HG02678 (cell line): ENCODE measurements at regions not wholly inside any gene's neighbourhood (a gene's known extent, or its start where the extent isn't known, plus 50 kb on each side); places are given as distances from the start of the nearest gene placed in this dataset.

Experiments used
- ATAC-seq: cut with Tn5 transposase; IDR thresholded peaks from one replicate; pipeline ENCODE4 v1.9.1; 2021; ENCODE audit warnings: mild to moderate bottlenecking, moderate library complexity; ENCODE audit not compliant: unreplicated experiment

DNA sequence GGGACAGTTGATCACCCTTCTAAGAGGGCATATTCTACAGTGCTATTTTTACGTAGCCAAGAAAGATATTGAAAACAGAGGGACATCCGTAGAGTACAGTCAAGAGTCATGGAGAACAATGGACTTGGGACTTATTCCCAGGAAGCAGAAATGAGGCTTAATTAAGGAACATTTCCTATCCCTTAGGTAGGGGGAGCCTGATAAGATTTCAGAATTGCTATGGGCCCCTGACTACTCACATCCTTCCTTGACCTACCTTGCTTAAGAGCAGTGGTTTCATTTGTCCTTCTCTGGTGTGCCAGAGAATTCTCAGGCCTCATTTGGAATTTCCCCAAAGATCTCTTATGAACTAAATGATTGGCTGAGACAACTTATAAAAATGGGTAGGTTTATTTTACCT is 189.5 kb upstream of the DTNBP1 start:
- no peak for ATAC-seq

DNA sequence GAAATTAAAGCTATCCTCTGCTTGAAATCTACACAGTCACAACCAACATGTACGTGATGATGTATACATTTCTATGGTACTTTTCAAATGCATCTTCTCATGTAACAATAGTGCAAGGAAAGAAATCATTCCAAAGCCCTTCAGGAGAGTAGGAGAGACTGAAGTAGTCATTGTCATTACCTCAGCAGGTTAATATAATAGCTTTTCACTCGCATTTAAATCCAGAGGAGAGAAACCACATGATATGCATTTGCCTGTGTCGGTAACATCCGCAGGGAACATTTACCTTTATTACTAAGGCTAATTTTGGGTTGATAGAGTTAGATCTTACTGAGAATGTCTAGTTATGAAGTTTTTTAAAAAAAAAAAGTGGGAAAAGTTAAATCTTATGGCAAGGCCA is 186.6 kb upstream of the DTNBP1 start:
- no peak for ATAC-seq

DNA sequence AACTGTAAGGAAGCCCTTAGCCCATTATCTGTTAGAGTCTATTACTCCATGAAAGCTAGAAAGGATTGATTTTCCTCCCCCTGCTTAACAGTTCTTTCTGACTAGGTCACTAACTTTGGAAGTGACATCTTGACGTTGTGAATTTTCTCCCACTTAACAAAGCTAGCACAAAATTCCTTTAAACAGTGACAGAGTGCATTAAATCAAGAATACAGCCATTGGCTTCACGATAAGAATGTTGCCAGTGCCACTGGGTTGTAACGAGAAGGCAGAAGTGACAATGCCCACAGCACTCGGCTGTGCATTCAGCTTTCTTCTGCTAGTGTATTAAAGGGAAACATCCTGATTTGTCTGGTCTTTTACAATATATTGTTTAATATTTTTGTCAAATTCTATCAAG is 182.7 kb upstream of the DTNBP1 start:
- no peak for ATAC-seq

DNA sequence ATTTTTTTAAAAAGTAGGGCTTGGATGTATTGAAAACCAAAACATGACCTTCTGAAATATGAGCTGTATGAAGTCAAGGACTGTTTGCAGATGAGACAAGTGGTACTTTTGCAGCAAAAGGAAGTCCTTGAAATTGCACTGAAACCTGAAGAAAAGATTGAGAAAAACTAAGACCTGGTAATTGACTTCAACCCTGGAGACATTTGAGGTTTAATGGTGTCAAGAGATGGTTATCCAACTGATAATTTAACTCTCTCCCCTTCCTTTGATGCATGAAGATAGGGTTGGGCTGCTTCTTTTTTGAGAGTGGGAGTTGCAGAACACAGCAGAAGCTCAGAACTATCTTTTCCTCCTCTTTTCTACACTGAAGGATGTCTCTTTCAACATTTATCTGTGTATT is 180.9 kb upstream of the DTNBP1 start:
- ATAC-seq, result no peak

DNA sequence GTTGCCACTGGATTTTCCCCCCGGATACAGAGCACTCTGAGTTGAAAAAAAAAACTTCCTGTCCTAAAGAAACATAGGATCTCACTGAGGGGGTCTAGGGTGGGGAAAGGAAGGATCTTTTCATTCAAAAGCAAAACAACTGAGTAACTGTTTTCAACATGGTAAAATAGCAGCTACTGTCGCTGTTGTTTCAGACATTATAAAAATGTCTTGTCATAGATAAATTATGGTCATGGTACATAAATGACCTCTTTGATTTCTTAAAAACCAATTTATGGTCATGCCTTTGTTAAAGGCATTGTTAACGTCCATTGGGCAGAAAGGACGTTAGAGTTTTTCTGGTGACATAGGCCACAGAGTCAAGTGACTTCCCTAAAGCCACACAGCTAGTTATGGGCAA is 180.4 kb upstream of the DTNBP1 start:
- no peak for ATAC-seq

DNA sequence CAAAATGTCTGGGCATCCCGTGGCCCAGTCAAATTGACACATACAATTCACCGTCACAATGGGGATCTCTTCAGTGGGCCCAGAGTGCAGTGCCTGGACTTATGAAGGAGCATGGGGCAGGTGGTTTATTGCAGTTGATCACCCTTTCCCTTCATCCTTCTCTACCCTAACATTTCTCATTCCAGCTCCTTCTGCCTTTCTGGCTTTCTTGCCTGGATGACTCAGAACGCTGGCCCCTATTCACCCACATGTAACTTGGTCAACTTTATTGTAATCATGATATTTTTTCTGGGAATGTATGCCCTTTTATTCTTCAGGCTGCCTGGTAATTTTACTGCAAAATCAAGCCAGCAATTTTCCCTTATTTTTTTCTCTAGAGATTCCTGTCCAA is 179.9 kb upstream of the DTNBP1 start:
- no peak for ATAC-seq

DNA sequence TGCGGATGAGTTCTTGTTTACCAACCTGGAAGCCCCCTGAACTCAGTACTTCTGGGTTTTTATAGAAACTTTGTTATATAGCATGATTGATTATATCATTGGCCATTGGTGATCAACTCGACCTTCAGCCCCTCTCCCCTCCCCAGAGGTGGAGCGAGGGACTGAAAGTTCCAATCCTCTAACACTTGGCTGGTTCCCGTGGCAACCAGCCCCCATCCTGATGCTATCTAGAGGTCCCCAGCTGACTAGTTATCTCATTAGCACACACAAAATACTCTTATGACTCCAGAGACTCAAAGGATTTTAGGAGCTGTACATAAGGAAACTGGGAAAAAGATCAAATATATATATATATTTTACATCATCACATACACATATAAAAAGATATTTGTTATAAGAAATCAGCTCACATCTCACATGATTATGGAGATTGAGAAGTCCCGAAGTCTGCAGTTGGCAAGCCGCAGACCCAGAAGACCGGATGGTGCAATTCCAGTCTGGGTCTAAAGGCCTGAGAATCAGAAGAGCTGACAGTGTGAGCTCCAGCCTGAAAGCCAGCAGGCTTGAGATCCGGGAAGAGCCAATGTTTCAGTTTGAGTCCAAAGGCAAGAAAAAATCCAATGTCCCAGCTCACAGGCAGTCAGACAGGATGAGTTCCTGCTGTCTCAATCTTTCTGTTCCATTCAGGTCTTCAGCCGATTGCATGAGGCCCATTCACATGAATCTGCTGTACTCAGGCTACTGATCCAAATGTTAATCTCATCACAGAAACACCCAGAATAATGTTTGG is 179.3 kb upstream of the DTNBP1 start:
- no peak for ATAC-seq

DNA sequence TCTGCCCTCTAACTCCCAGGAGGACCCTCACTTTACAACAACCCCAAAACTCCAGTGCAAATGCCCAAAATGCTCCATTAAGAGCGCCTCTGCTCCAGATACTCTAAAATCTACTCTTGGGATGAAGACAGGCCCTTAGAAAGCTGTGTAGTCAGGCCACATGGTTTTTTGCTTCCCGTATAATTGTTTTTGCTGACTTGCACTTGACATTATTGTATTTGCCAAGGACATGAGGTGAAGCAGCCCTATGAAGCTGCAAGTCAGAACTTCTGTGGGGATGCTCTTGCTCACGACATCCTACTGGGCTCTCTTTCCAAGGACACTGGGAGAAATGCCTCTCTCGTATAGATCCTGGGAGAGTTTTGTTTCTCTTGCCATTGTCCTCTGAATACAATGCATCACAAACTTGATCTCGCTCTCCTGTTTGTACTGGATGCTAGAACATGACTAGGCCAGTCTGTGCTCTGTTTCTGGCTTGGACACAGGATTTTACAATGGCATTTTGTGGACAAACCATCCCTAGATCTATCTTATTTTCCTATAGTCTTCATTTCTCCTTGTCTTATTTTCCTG is 177.2 kb upstream of the DTNBP1 start:
- ATAC-seq, result no peak

DNA sequence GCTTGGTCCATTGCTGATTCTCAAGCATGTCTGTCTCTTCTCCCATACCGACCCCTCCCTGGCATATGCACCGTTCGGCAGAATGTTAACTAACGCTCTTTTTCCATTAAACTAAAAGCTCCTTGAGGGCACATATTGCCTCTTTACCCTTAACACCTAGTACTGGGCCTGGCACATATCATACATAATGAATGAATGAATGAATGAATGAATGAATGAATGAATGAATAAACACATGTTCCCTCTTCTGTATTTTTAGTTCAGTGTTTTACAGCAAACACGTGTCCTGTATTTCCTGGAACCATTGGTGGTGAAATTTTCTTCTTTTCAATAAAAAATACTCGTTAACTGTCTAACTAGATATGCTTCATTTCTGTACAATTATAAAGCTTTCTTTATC is 174.4 kb upstream of the DTNBP1 start:
- no peak for ATAC-seq

DNA sequence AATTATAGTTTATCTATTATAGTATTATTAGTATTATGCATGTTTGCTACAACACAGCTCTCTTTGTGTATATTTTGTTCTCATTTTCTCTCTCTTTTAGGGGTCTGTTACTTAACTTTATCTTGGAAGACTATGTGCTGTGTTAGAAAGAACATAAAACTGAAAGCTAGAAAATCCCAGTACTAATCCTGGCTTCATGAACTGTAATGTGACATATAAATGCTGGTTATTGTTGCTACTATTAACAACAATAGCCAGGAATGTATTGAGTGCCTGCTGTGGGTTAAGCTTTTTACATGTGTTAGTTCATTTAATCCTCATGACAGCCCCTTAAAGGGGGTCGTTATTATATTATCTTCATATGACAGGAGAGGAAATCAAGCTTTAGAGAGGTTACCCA is 170.0 kb upstream of the DTNBP1 start:
- ATAC-seq, result no peak

DNA sequence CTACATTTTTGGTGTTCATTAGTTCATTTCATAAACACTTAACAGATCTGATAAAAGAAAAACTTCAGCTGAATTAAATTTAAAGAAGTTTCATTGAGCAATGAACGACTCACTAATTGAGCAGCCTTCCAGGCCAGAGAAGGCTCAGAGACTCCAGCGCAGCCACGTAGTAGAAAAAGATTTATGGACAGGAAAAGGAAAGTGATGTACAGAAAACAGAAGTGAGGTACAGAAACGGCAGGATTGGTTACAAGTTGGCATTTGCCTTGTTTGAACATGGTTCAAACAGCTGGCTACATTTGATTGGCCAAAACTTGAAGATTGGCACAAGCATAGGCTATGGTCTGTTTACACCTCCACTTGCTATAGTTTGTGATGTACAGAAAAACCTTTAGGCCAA is 166.3 kb upstream of the DTNBP1 start:
- ATAC-seq, result no peak

DNA sequence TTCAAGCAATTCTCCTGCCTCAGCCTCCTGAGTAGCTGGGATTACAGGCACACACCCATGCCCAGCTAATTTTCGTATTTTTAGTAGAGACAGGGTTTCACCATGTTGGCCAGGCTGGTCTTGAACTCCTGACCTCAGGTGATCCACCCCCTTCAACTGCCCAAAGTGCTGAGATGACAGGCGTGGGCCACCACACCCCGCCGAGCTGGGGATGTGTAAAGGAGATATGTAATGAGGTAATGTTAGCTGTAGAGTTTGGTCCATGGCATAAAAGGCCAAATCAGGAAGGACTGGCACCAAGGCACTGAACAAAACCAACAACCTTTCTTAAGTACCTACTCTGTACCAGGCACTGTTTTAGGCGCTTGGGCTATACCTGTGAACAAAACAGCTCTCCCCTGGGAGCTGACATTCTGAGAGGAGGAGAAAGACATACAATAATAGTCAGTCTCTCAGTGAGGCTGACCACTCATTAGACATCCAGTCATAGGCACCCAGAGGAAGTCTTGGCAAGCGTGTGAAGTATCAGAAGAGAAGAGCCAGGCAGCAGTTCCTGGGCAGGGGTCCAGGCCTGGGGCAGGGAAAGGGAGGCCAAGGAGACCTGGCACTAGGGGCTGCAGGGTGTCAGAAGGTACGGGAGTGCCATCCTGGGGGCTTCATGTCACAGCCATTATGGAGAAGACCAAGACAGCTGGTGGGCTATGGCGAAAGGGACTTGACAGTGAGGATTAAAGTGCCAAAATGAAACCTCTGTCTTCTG is 164.8 kb upstream of the DTNBP1 start:
- ATAC-seq, result no peak

DNA sequence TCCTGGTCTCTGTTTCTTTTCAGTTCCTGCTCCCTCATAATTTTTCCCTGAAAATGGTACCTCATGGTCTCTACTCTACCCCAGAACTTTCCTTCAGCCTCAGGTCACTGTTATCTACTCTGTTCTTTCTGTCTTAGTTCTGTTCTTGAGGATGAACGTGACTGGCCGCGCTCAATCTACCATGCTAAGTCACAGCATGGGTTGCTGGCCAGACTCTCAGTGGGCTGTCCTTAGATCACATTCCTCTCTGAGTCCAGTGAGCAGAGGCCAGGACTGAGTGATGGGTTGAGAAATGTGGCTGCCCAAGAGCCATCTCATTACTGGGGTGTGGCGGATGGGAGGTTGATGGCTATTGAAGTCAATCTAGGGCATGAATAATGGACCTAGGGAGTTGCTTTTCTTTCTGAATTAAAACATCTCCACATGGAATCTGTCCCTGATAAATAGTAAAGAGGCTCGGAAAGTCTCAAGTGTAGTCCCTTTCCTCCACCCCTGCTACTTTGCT is 164.0 kb upstream of the DTNBP1 start:
- ATAC-seq, result no peak

DNA sequence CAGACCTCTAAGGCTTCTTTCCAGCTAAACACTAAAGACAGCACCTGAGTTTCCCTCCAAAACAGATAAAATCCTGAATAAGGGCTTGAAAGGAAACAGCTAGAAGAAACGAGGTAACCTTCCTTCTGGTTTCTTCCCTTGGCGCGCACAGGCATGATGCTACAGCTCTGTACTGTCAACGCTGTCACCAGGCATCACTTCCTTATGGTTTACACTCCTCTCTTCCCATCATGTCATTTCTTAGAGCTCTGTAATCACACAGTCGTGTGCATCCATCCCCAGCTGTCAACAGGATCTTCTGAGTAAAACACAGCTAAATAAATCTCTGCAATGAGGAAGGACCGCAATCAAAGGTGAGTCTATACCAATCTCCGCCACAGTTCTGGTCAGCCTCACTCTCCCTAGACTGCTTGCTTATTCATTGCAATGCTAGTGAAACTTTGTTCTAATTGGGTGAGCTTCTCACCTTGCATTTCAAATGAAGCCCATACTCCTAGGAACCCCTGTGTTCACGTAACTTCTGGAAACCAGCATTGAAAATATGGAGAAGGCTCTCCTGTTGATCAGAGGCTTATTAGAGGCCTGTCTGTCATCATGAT is 162.6 kb upstream of the DTNBP1 start:
- ATAC-seq, result no peak

DNA sequence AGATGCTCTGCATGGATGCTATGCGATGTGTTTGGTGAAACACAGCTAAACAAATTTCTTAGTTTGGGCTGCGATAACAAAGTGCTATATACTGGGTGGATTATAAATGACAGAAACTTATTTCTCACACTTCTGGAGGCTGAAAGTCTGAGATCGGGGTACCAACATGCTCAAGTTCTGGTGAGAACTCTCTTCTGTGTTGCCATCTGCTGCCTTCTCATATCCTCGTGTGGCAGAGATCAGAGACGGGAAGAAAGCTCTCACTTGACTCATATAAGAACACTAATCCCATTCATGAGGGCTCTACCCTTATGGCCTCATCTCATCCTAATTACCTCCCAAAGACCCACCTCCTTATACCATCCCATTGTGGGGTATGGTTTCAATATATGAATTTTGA is 162.0 kb upstream of the DTNBP1 start:
- no peak for ATAC-seq

DNA sequence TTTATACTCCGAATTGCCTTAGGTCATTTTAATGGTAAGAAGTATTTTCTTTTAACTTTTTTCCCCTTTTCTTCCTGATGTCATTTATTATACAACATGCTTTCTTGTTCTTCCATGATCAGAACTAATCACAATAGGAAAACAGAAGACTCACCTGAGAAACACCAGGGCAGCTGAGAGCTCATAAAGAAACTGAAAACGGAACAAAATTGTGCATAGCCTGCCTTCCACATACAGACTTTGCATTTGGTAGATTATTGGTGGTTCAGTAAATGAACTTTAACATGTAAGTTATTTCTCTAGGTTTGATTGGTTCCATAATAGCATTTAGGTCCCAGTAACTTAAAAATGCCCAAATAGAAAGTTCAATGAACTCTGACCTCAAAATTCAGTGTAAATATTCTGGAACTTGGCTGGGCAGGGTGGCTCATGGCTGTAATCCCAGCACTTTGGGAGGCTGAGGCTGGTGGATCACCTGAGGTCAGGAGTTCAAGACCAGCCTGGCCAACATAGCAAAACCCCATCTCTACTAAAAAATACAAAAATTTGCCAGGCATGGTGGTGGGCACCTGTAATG is 161.1 kb upstream of the DTNBP1 start:
- peak; percentile 80 for ATAC-seq

DNA sequence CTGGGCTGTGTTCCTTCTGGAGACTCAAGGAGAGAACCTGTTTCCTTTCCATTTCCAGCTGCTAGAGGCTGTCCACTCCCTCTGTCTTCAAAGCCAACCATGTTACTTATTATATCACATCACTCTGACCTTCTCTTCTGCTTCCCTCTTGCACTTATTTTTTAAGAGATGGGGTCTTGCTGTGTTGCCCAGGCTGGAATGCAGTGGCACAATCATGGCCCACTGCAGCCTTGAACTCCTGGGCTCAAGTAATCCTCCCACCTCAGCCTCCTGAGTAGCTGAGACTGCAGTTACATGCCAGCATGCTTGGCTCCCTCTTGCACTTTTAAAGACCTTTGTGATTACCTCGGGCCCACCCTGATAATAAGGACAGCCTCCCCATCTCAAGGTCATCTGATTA is 160.0 kb upstream of the DTNBP1 start:
- no peak for ATAC-seq

DNA sequence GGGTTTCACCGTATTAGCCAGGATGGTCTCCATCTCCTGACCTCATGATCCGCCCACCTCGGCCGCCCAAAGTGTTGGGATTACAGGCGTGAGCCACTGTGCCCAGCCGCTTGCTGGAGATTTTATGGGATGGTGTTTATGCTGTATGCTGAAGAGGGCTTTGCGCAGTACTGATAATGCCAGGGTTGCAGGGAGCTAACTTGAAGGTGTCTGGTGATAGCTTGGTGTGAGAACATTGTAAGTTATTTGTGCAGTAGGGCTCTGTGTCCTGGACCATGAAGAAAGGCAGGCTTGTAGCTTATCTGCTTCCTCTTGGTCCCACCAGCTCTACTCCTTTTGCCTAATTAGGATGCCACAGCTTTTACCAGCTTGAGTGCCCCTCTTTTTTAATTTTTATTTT is 157.0 kb upstream of the DTNBP1 start:
- no peak for ATAC-seq

DNA sequence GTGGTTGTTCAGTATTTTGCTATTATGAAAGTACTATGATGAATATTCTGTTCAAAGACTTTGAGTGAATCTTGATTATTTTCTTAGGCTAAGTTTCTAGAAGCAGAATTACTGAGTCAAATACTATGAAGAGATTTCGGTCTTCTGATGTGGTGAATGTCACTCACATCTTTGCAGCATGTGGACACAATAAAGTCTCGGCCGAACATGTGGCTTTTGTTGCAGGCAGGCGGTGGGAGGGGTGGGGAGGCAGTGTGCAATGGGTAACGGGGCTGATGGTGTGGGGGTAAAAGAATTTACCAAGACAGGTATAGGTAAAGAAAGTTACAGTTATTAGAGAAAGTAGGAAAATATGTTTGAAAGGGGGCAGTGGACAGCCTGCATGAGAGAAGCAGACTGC is 156.4 kb upstream of the DTNBP1 start:
- ATAC-seq, result no peak

DNA sequence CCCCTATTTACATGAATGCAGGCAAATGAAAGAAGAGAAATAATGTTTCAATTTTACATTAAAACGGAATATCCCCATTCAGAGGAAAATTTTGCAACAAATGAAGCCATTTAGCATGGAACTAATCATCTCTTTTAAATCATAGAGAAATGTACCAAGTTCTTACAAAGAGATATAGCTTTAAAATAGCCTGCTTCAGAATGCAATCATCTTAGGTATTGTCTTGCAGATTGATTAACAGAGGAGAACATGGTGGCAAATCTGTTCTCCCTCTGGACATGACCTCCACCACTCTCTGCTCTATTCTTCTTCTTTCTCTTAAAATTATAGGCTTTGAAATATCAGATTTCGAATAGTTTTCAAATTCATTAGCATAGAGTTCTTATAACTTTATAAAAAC is 155.7 kb upstream of the DTNBP1 start:
- no peak for ATAC-seq

DNA sequence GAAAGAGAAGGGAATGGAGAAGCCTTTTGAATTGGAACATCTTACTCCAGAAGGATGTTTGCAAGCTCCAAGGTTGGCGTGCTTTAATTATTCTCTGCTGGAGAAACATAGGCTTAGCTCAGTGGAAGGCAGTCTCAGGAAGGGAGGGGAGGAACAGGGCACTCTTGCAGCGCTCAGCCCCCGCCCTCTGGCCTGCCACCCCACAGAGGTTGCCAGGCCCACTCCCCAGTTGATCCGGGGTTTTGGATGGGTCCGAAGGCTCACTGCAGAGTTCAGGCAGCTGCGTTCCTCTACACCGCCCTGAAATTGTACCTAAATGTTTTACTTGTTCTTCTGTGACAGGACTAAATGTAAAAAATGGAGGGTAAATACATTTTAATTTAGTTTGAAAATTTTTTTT is 155.2 kb upstream of the DTNBP1 start:
- no peak for ATAC-seq
